ENCODE measurements at regions not wholly inside any gene's neighbourhood (a gene's known extent, or its start where the extent isn't known, plus 50 kb on each side); places are given as distances from the start of the nearest gene placed in this dataset.

GRCh38 chr9:14031810-14032209, 282.1 kb downstream of the NFIB start:
- Mint-ChIP-seq H3K27me3 (no peaks in the 10 kb centered on the region), H3K4me1 (no peaks in the 10 kb centered on the region), H3K9me3 (peaks cover 0 to 10% of the 10 kb centered on the region in 2 donors), H3K27ac (no peak overlapping the region), H3K4me3 (no peak overlapping the region)
- ATAC-seq (no peak), DNase-seq (no peak)

DNA sequence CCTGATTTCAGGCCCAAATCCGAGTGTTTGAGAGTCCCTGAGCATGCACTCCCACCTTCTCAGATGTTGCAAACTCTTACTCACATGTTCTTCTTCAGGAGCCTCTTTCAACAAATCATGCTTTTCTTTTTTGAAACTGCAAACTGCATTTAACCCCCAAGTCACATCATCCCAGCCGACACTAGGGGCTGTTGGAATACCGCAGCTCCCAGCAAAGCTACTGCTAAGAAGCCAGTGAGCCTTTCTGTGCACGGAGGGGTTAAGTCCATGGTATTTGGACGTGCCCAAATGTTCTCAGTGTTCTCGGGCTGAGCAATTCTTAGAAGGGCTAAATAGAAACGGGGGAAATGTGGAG, 282.9 kb downstream of the NFIB start:
- no peaks in the 10 kb centered on the region for H3K27me3 Mint-ChIP-seq

GRCh38 chr9:14030375-14031059, 283.4 kb downstream of the NFIB start:
- ATAC-seq (no peak), DNase-seq (no peak)
- Mint-ChIP-seq H3K9me3 (peaks cover 0 to 10% of the 10 kb centered on the region in 2 donors), H3K27me3 (no peaks in the 10 kb centered on the region), H3K4me1 (no peaks in the 10 kb centered on the region), H3K4me3 (no peak overlapping the region), H3K27ac (no peak overlapping the region)

More for the DNA sequence above, 282.9 kb downstream of the NFIB start:
- Mint-ChIP-seq H3K4me1 (no peaks in the 10 kb centered on the region), H3K9me3 (peaks cover 0 to 10% of the 10 kb centered on the region in 2 donors), H3K27ac (no peak overlapping the region), H3K4me3 (no peak overlapping the region)
- no peak for ATAC-seq
- no peak for DNase-seq

- DNase-seq (no peak), ATAC-seq (no peak)
- Mint-ChIP-seq H3K9me3 (peaks cover 0 to 10% of the 10 kb centered on the region in 2 donors), H3K4me1 (no peaks in the 10 kb centered on the region), H3K27ac (no peak overlapping the region), H3K4me3 (no peak overlapping the region), H3K27me3 (no peaks in the 10 kb centered on the region)
Measured at GRCh38 chr9:14029806-14030374, 284.1 kb downstream of the NFIB start.

GRCh38 chr9:14027116-14027800, 286.7 kb downstream of the NFIB start:
- H3K9me3 Mint-ChIP-seq = peaks cover 4 to 16% of the 10 kb centered on the region in 2 donors
- H3K27ac Mint-ChIP-seq = no peak overlapping the region
- ATAC-seq (no peak), DNase-seq (no peak)
- no peaks in the 10 kb centered on the region for H3K4me1 Mint-ChIP-seq
- H3K27me3 Mint-ChIP-seq = no peaks in the 10 kb centered on the region
- no peak overlapping the region for H3K4me3 Mint-ChIP-seq

GRCh38 chr9:14025741-14026140, 288.2 kb downstream of the NFIB start:
- no peak for ATAC-seq
- H3K27ac Mint-ChIP-seq = no peak overlapping the region
- H3K4me3 Mint-ChIP-seq = no peak overlapping the region
- no peak for DNase-seq
- peaks cover 4 to 13% of the 10 kb centered on the region in 2 donors for H3K9me3 Mint-ChIP-seq
- H3K4me1 Mint-ChIP-seq = no peaks in the 10 kb centered on the region
- H3K27me3 Mint-ChIP-seq = no peaks in the 10 kb centered on the region

- no peak for ATAC-seq
- no peaks in the 10 kb centered on the region for H3K4me1 Mint-ChIP-seq
- no peaks in the 10 kb centered on the region for H3K27me3 Mint-ChIP-seq
- DNase-seq = no peak
- H3K9me3 Mint-ChIP-seq = peaks cover 4 to 20% of the 10 kb centered on the region in 2 donors
- H3K4me3 Mint-ChIP-seq = no peak overlapping the region
- H3K27ac Mint-ChIP-seq = no peak overlapping the region
Measured at GRCh38 chr9:14023285-14023684, 290.7 kb downstream of the NFIB start.

GRCh38 chr9:14021871-14022525, 291.9 kb downstream of the NFIB start:
- DNase-seq = no peak
- Mint-ChIP-seq H3K4me1 (no peaks in the 10 kb centered on the region), H3K27ac (no peak overlapping the region), H3K9me3 (peaks cover 4 to 20% of the 10 kb centered on the region in 2 donors), H3K27me3 (no peaks in the 10 kb centered on the region), H3K4me3 (no peak overlapping the region)
- no peak for ATAC-seq

DNA sequence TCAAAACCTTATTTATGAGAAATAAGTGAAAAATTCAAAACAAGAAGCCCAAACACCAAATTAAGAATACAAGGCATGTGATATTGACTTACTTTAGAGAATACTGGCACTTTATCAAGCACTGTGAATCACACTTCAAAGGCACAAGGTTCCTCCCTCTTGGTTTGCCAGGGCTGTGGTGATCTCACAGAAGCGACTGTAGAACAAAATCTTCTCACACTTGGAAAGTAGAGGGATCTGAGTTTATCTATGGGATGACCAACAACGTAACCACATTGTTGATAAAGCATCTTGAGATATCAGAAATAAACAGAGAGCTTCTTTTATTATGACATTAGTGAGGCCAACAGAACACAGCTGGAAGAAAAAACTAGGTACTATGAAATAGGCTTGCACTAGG, 295.9 kb downstream of the NFIB start:
- no peaks in the 10 kb centered on the region for H3K27me3 Mint-ChIP-seq
- H3K27ac Mint-ChIP-seq = no peak overlapping the region
- no peaks in the 10 kb centered on the region for H3K4me1 Mint-ChIP-seq
- H3K4me3 Mint-ChIP-seq = no peak overlapping the region
- ATAC-seq = no peak
- no peak for DNase-seq
- H3K9me3 Mint-ChIP-seq = peaks cover 15 to 36% of the 10 kb centered on the region in 2 donors

GRCh38 chr9:14014744-14015143, 299.2 kb downstream of the NFIB start:
- no peak overlapping the region for H3K4me3 Mint-ChIP-seq
- no peaks in the 10 kb centered on the region for H3K27me3 Mint-ChIP-seq
- H3K27ac Mint-ChIP-seq = no peak overlapping the region
- no peaks in the 10 kb centered on the region for H3K4me1 Mint-ChIP-seq
- no peak for ATAC-seq
- peaks cover 20 to 27% of the 10 kb centered on the region in 2 donors for H3K9me3 Mint-ChIP-seq
- DNase-seq = no peak

- Mint-ChIP-seq H3K9me3 (peaks cover 20 to 27% of the 10 kb centered on the region in 2 donors), H3K27me3 (no peaks in the 10 kb centered on the region), H3K4me1 (no peaks in the 10 kb centered on the region), H3K4me3 (no peak overlapping the region), H3K27ac (no peak overlapping the region)
- ATAC-seq (no peak), DNase-seq (no peak)
Measured at GRCh38 chr9:14014218-14014617, 299.7 kb downstream of the NFIB start.

DNA sequence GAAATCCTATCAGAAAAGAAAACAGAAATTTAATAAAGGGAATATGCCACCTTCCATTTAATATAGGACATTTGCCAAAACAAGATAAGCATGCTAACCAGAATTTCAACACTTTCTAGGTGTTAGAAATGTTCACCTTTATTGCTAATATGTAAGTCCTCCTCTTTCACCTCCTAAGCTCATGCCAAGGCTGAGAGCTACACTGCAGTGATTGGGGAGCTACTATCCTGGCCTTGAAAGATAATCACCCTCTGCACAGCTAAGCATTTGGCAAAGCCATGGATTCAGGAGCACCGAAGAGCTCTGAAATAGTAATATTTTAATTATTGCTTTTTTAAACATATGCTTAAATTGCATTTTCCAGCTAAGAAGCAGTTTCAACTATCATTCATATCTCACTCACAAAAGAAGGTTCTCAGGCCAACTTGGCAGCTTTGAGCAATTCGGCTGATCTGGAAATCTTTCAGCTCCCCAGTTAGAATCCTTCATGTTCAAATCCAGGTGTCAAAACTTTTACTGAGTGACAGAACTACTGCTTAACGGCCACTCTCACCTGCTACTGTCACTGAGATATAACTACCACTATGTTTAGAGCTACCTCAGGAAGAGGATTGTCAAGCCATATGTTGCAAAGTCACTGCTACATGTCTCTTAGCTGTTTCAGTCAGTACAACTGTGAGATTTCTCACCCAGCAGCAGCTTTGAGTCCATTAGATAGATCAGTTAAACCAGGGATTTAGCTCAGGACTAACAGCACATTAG, 302.0 kb downstream of the NFIB start:
- H3K27ac Mint-ChIP-seq = no peak overlapping the region
- no peak for DNase-seq
- peaks cover 20 to 32% of the 10 kb centered on the region in 2 donors for H3K9me3 Mint-ChIP-seq
- no peaks in the 10 kb centered on the region for H3K4me1 Mint-ChIP-seq
- H3K4me3 Mint-ChIP-seq = no peak overlapping the region
- H3K27me3 Mint-ChIP-seq = no peaks in the 10 kb centered on the region
- no peak for ATAC-seq

GRCh38 chr9:14007190-14007769, 306.7 kb downstream of the NFIB start:
- Mint-ChIP-seq H3K9me3 (peaks cover 10 to 29% of the 10 kb centered on the region in 2 donors), H3K27ac (no peak overlapping the region), H3K4me3 (no peak overlapping the region), H3K4me1 (no peaks in the 10 kb centered on the region), H3K27me3 (no peaks in the 10 kb centered on the region)
- DNase-seq (no peak), ATAC-seq (no peak)

DNA sequence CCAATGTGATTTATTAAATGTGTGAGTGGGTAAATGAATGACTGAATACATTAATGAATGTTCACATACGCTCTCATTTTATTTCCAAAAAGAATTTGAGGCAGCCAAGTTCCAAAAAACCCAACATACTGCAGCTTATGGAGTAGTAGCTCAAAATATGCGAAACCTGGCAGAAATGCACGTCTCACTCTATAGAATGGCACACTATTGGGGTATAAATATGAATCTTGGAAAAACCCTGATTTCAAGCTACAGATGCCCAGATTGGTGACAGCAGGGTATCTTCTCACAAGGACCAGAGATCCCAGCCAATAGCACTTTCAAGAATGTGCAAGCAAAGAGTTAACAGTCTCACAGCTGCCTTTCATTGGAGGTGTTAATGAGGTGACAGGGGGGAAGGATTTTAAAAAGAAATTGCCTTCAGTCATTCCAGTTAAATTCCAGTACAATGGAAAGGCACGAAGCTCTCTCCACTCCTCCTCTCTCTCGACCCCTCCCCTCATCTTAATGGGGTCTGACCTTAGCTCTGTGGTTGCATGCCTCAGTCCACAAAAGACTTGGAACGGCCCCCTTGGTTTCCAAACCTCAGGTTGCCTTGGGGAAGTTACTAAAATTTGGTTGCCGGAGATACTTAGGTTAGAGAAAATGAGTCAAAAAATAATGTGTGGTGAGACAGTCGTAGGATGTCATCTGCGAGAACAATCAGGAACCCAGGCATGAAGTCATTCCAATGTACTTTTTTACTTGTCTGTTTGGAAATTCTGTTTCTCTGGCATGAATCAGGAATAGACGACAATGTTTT, 307.4 kb downstream of the NFIB start:
- H3K4me1 Mint-ChIP-seq = no peaks in the 10 kb centered on the region
- H3K4me3 Mint-ChIP-seq = no peak overlapping the region
- no peaks in the 10 kb centered on the region for H3K27me3 Mint-ChIP-seq
- H3K9me3 Mint-ChIP-seq = peaks cover 10 to 36% of the 10 kb centered on the region in 2 donors
- no peak for ATAC-seq
- no peak for DNase-seq
- H3K27ac Mint-ChIP-seq = no peak overlapping the region

Measured in stimulated activated naive CD8-positive, alpha-beta T cell treated with anti-CD3 and anti-CD28 coated beads, Interleukin-15, amount 100 ng/mL, for 72 hours (primary cell).